Posterior vena cava (tissue), 2 donors: ENCODE measurements at regions not wholly inside any gene's neighbourhood (a gene's known extent, or its start where the extent isn't known, plus 50 kb on each side); places are given as distances from the start of the nearest gene placed in this dataset.
A peak's percentile ranks its signal among the peaks of the same experiment; 100 is the strongest.

Experiments used
- DNase-seq: peaks from one replicate; pipeline ENCODE4 v3.0.0-alpha.2; 2020; ENCODE audit warnings: low spot score
- intact Hi-C, 2 donors: fragments of 100-400 bp; cut with DNase I; formaldehyde crosslinking; loops; one replicate each; pipeline versions ENCODE4 v1.14.1 to v1.14.2; 2022 to 2023
- donor health status: DM: yes; HTN: yes; CAD: no.
- donor health status: DM: yes; HTN: yes; CAD: no.

- intact Hi-C loops = no loop called here
- peak; percentile 71 for DNase-seq
Observed at GRCh38 chr11:69376155-69377028, 82.4 kb downstream of the MYEOV start.

- DNase-seq = peak; percentile 76
- intact Hi-C loops = no loop called here
Observed at GRCh38 chr11:69377029-69377952, 83.3 kb downstream of the MYEOV start.

DNA sequence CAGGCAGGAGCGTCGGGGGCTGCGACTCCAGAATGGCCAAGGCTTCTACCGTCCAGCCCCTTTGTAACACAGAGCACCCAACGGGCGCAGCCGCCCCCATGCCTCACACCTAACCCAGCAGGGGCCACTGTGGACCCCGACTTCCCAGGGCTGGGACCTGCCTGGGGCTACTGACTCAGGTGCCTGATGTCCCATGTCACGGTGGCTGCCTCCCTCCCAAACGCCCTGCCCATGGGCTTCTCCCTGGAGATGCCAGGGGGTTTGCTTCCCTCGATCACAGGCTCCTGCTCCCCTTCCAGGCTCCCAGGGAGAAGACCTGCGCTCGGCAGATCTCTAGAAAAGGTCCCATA is 84.0 kb downstream of the MYEOV start:
- intact Hi-C loops = loop anchor here in 1 of 2 donors (2.0 kb wide), 1 partner anchor 109 kb away; no protein-coding TSS in a partner anchor
- DNase-seq = no peak

DNA sequence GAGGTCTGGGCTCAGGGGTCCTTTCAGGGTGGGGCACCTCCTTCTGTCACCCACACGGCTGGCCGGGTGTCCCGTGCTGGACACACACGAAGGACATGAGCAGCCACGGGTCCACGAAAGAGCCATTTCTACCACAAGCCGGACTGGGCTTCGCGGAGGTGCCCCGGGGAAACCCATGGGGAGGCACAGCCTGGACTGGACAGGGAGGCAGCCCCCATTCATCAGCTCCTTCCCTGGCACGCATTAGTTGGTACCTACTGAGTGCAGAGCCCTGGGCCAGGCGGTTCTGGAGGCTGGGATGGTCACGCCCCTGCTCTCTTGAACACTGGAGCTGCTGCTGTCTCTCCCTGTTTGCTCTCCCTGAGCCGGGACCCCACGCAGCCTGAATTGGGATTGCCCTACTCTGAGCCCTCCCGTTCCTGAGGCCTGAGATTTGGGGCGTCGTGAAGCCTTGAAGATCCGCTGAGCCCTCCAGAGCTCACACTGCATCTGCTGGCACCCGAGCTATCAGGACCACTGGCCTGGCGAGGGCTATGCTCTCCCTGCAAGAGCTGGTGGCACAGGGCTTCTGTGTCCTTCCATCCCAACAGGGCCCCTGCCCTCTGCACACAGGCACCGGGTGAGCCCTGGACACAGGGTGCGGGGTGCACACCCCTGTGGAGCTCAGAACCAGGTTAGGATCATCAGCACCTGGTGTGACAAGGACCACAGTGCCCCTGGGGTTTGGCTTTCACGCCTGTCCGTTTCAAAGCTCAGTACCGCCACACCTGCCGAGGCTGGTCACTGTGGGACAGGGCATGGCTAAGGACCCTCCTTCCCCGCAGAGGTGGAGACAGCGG is 84.6 kb downstream of the MYEOV start:
- peak; percentile 79 for DNase-seq
- intact Hi-C loops = loop anchor here in 1 of 2 donors (2.0 kb wide), 1 partner anchor 108 kb away; no protein-coding TSS in a partner anchor

DNA sequence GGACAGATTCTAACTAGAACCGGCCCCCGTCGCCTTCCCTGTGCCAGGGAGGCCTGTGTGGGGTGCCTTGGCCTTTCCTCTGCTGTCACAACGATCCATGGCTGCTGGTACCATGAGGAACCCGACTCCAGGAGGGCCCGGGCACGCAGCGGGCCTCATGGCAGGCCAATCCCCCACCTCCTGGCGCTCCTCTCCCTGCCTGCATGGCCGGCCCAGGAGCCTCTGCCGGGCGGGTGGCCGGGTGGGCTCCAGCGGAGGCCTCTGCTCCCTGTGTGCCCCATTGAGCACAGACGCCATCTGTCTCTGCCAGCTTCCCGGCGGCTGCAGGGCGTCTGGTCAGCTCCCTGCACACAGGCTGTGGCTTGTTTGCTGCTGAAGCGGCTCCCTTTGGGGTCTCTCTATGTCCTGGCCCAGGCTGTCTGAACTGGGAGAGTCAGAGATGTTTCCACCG is 86.5 kb downstream of the MYEOV start:
- DNase-seq = peak; percentile 73
- intact Hi-C loops = no loop called here

DNA sequence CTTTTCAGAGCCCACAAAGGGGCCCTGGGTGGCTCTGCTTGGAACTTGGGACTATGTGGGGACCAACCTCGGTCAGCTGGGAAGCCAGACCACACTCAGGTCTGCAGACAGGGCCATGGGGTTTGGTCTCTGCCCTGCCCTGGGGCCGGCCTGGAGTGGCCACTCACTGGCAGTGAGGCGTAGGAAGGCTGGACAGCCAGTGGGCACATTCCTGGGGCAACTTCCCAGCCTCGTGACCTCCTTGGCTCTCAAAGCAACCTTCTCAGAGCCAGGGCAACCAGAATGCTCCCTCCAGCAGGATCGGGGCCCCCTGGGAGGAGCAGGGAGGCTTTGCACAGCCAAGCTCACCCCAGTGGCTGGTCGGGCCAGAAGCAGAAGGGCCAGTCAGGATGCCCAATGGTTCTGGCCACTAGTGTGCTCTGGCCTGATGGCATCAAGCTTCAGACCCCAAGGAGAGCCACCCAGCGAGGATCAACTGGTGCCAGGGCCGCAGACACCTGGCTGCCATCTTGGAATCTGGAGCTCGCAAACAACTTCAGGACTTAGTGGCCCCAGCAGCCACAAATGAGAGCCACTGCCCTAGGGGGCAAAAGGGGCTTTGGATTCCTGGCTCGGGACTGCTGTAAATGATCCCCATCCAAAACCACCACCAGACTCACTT is 87.1 kb downstream of the MYEOV start:
- peak; percentile 57 for DNase-seq
- intact Hi-C loops = no loop called here

- intact Hi-C loops = no loop called here
- peak; percentile 77 for DNase-seq
Observed at GRCh38 chr11:69381681-69382130, 87.8 kb downstream of the MYEOV start.

DNA sequence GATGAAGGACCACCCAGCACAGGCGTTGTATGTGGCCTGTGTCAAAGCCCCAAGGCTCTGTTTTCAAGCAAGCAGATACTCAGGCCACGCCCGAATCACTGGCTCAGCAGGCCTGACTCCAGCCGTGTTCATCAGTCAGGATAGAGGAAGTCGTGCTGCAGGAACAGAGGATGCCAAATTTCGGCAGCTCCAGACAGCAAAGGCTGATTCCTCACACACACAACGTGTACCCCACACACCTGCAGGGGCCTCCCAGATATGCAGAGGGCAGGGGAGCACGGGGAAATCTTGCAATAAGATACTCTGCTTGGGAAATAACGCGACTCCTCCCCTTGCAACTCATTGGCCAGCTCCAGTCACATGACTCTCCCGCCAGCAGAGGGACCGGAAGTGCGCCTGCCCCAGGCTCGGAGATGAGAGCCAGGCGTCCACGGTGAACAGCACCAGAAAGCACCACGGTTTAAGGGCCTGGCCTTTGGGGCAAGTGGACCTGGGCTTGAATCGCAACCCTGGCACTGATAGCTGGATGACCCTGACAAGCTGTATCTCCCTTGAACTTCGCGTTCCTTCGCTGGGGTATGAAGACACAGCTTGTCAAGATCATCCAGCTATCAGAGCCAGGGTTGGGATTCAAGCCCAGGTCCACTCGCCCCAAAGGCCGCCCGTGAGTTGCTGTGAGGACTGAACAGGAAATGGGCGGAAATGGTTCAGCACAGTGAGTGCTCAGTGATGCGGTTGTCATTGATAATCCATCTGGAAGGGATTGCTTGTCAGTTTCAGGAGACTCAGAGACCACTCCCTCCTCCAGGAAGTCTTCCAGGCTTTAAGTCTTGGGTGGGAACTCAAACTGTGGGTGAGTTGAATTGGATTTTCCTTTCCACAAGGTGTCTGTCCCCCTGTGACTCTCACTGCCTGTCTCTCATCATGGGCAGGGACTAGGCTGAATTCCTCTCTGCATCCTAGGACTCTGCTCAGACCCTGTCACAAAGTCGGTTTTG is 88.5 kb downstream of the MYEOV start:
- intact Hi-C loops = no loop called here
- peak; percentile 76 for DNase-seq

- DNase-seq = no peak
- intact Hi-C loops = no loop called here
Observed at GRCh38 chr11:69383372-69384250, 89.7 kb downstream of the MYEOV start.

- intact Hi-C loops = no loop called here
- DNase-seq = peak; percentile 71
Observed at GRCh38 chr11:69384251-69385143, 90.5 kb downstream of the MYEOV start.

DNA sequence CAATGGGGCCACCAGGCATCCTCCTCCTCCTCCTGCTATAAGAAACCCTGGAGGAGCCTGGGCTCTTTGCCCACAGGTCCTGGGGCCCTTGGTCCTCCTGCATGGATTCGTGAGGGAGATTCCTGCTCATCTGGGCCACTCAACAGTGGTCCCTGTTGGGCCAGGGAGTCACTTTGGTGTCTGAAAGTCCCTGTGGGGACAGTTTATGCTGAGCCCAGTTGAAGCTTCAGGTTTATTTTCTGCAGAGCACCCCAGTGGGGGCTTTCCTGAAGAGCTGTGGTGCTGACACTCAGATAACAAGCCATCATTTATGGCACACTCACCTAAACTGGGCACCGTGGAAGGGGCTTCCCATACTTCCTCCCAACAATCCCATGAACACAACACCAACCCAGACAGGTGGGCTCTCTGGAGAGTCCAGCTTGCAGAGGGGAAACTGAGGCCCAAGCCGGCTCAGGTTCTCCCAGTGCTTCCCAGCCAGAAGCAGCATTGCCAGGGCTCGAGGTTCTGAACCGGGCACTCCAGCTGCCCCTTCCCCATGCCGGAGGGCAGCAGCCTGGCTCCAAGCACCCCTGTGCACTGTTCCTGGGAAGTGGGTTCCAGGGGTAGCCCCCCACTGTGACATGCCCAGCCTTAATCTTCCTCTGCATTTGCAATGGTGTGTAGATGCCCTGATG is 91.3 kb downstream of the MYEOV start:
- intact Hi-C loops = no loop called here
- peak; percentile 51 for DNase-seq

- intact Hi-C loops = no loop called here
- DNase-seq = peak; percentile 61
Observed at GRCh38 chr11:69385832-69386427, 92.0 kb downstream of the MYEOV start.

DNA sequence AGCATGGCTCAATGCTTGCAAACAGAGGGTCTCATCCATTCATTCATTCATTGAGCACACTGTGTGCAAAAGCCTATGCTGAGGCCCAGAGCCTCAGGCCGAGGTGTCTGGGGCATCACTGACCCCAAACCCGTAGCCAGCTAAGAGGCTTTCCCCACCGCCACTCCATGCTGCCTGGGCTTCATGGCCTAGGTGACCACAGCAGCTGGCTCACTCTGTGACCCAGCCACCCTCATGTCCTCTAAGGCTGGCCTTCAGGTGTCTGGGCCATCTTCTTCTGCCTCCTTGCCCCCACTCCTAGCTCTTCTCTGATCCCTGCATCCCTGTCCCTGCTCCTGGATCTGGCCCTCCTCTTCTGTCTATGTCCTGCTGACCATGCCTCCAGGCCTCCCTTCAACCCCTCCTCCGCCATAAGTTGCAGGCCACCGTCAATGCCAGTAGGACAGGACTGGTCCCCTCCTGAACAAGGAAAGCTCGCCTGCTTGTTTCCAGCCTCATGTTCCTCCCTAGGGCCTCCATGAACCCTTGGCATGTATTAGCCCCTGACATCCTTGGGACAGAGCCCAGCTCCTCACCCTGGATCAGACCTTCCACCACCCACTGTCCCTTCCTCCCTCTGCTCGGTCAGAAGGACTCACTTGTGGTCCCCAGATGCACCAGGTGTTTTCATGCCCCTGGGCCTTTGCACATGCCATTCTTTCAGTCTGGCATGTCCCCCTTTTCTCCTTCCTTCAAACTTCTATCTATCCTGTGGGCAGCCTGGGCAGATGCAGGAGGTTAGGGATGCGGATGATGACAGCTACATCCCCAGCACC is 92.8 kb downstream of the MYEOV start:
- peak; percentile 44 for DNase-seq
- intact Hi-C loops = no loop called here

GRCh38 chr11:69387409-69387885 is 93.5 kb downstream of the MYEOV start:
- intact Hi-C loops = no loop called here
- peak; percentile 13 for DNase-seq
